AG10803 (cell line): ENCODE measurements at regions not wholly inside any gene's neighbourhood (a gene's known extent, or its start where the extent isn't known, plus 50 kb on each side); places are given as distances from the start of the nearest gene placed in this dataset.

Source experiments
- DNase-seq: peaks from one replicate; pipeline ENCODE4 v3.0.0; 2010; ENCODE audit warnings: low read depth
- H3K4me3 ChIP-seq: 2 replicates; pipeline ENCODE4 v1.5.1; 2011; ENCODE audit warnings: mild to moderate bottlenecking, low read length, control low read depth
- CTCF ChIP-seq: conservative IDR thresholded peaks from 2 replicates; pipeline ENCODE4 v1.5.1; 2011; ENCODE audit warnings: mild to moderate bottlenecking, low read length, control low read depth, inconsistent platforms

- H3K4me3 ChIP-seq = no peak overlapping the region
- no peak for TF ChIP-seq CTCF
- no peak for DNase-seq
Observed at GRCh38 chr1:165010418-165011070, 346.0 kb downstream of the LMX1A start.

- TF ChIP-seq CTCF = no peak
- H3K4me3 ChIP-seq = no peak overlapping the region
- no peak for DNase-seq
Observed at GRCh38 chr1:165006831-165007230, 349.7 kb downstream of the LMX1A start.

- no peak overlapping the region for H3K4me3 ChIP-seq
- no peak for DNase-seq
- no peak for TF ChIP-seq CTCF
Observed at GRCh38 chr1:164999146-164999545, 357.4 kb downstream of the LMX1A start.

- no peak overlapping the region for H3K4me3 ChIP-seq
- no peak for TF ChIP-seq CTCF
- no peak for DNase-seq
Observed at GRCh38 chr1:164991763-164992314, 364.7 kb downstream of the LMX1A start.

GRCh38 chr1:164983023-164983650 is 373.4 kb downstream of the LMX1A start:
- DNase-seq = no peak
- no peak overlapping the region for H3K4me3 ChIP-seq
- TF ChIP-seq CTCF = no peak

GRCh38 chr1:164982545-164982944 is 374.0 kb downstream of the LMX1A start:
- no peak for TF ChIP-seq CTCF
- no peak overlapping the region for H3K4me3 ChIP-seq
- no peak for DNase-seq

- TF ChIP-seq CTCF = no peak
- no peak overlapping the region for H3K4me3 ChIP-seq
- DNase-seq = no peak
Observed at GRCh38 chr1:164977561-164977960, 379.0 kb downstream of the LMX1A start.
